ENCODE measurements at regions not wholly inside any gene's neighbourhood (a gene's known extent, or its start where the extent isn't known, plus 50 kb on each side); places are given as distances from the start of the nearest gene placed in this dataset.

GRCh38 chr21:26273686-26274313 lies 103.2 kb upstream of the APP start:
- TF ChIP-seq, protein P1, sequence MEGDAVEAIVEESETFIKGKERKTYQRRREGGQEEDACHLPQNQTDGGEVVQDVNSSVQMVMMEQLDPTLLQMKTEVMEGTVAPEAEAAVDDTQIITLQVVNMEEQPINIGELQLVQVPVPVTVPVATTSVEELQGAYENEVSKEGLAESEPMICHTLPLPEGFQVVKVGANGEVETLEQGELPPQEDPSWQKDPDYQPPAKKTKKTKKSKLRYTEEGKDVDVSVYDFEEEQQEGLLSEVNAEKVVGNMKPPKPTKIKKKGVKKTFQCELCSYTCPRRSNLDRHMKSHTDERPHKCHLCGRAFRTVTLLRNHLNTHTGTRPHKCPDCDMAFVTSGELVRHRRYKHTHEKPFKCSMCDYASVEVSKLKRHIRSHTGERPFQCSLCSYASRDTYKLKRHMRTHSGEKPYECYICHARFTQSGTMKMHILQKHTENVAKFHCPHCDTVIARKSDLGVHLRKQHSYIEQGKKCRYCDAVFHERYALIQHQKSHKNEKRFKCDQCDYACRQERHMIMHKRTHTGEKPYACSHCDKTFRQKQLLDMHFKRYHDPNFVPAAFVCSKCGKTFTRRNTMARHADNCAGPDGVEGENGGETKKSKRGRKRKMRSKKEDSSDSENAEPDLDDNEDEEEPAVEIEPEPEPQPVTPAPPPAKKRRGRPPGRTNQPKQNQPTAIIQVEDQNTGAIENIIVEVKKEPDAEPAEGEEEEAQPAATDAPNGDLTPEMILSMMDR (IDR thresholded peaks at IDR 0.05; ENCODE audit: borderline replicate concordance, extremely low read depth, insufficient read depth), result no peak
- no peak for FAIRE-seq
- intact Hi-C loops (cut with DNase I), result no loop called here

DNA sequence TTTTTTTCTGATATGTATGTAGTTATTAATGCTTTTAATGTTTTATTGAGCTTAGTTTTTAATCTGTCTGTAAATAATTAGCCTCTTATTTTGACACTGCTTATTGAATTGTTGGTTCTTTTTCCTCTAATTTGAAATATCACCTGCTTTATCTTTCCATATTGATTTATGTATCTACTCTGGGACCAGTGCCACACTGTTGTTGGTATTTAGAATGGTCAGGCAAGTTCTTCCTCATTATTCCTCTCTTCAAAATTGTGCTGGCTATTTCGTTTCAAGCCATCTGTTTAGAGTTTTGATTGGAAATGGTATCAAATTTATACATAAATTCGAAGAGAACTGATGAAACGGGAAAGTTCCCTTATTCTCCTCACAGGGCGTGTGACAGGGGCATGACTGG lies 96.8 kb upstream of the APP start:
- TF ChIP-seq, protein P1 (IDR thresholded peaks at IDR 0.05; ENCODE audit: borderline replicate concordance, extremely low read depth, insufficient read depth), result no peak
- H3K4me1 ChIP-seq (ENCODE audit: control insufficient read depth in 2 of 3, insufficient read depth in 2 of 3, low read depth in 1 of 3, low read length in 3 of 3), result no peaks in the 10 kb centered on the region
- no peak overlapping the region for H3K27ac ChIP-seq (ENCODE audit: low read depth in 2 of 2, low read length in 2 of 2)
- no peaks in the 10 kb centered on the region for H3K36me3 ChIP-seq (ENCODE audit: control insufficient read depth in 2 of 3, insufficient read depth in 3 of 3, low read length in 3 of 3)
- H3K9me3 ChIP-seq (ENCODE audit: control insufficient read depth in 2 of 3, insufficient read depth in 1 of 3, low read length in 3 of 3), result peaks cover 0 to 5% (median 0%) of the 10 kb centered on the region in 3 donors
- DNase-seq, result no peak
- no peak overlapping the region for H3K9ac ChIP-seq (ENCODE audit: low read length in 3 of 3)
- intact Hi-C loops (cut with DNase I), result no loop called here
- H3K4me3 ChIP-seq (ENCODE audit: low read length in 3 of 3), result no peak overlapping the region
- H3K27me3 ChIP-seq (ENCODE audit: control insufficient read depth, insufficient read depth, low read length), result no peaks in the 10 kb centered on the region
- FAIRE-seq, result no peak

More at GRCh38 chr21:26273686-26274313, 103.2 kb upstream of the APP start:
- Histone ChIP-seq H3K27me3 (ENCODE audit: control insufficient read depth, insufficient read depth, low read length) (no peaks in the 10 kb centered on the region), H3K27ac (ENCODE audit: low read depth in 2 of 2, low read length in 2 of 2) (no peak overlapping the region), H3K4me3 (ENCODE audit: low read length in 3 of 3) (no peak overlapping the region), H3K9ac (ENCODE audit: low read length in 3 of 3) (no peak overlapping the region), H3K4me1 (ENCODE audit: control insufficient read depth in 2 of 3, insufficient read depth in 2 of 3, low read depth in 1 of 3, low read length in 3 of 3) (no peaks in the 10 kb centered on the region), H3K9me3 (ENCODE audit: control insufficient read depth in 2 of 3, insufficient read depth in 1 of 3, low read length in 3 of 3) (peaks cover 0 to 33% (median 9%) of the 10 kb centered on the region in 3 donors), H3K36me3 (ENCODE audit: control insufficient read depth in 2 of 3, insufficient read depth in 3 of 3, low read length in 3 of 3) (no peaks in the 10 kb centered on the region)
- DNase-seq, result no peak

DNA sequence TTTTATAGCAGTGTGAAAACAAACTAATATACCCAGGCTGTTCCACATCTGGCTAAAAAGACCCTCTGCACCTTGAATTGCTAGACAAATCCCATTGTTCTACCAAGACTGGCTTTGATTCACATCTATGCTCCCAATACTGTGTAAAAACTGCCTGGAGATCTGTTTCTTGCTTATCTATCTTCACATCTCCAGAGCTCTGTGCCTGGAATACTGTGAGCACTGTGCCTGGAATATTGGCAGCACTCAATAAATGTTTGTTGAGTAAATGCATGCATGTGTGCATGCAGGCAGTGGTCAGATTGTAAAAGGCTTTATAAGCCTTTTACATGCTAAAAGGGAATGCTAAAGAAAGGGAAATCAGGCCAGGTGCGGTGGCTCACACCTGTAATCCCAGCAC lies 75.5 kb upstream of the APP start:
- intact Hi-C loops (cut with DNase I), result no loop called here
- Histone ChIP-seq H3K9ac (ENCODE audit: low read length in 3 of 3) (no peak overlapping the region), H3K4me1 (ENCODE audit: control insufficient read depth in 2 of 3, insufficient read depth in 2 of 3, low read depth in 1 of 3, low read length in 3 of 3) (no peaks in the 10 kb centered on the region), H3K27me3 (ENCODE audit: control insufficient read depth, insufficient read depth, low read length) (no peaks in the 10 kb centered on the region), H3K27ac (ENCODE audit: low read depth in 2 of 2, low read length in 2 of 2) (no peak overlapping the region), H3K9me3 (ENCODE audit: control insufficient read depth in 2 of 3, insufficient read depth in 1 of 3, low read length in 3 of 3) (no peaks in the 10 kb centered on the region), H3K4me3 (ENCODE audit: low read length in 3 of 3) (no peak overlapping the region), H3K36me3 (ENCODE audit: control insufficient read depth in 2 of 3, insufficient read depth in 3 of 3, low read length in 3 of 3) (no peaks in the 10 kb centered on the region)
- TF ChIP-seq, protein P1 (IDR thresholded peaks at IDR 0.05; ENCODE audit: borderline replicate concordance, extremely low read depth, insufficient read depth), result no peak
- DNase-seq (no peak), FAIRE-seq (no peak)

DNA sequence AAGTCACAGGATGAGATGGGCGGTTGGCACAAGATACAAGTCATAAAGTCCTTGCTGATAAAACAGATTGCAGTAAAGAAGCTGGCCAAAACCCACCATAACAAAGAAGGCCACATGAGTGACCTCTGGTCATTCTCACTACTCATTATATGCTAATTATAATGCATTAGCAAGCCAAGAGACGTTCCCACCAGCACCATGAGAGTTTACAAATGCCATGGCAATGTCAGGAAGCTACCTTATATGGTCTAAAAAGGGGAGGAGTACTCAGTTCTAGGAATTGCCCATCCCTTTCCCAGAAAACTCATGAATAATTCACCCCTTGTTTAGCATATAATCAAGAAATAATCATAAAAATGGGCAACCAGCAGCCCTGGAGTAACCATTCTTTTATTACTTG lies 74.9 kb upstream of the APP start:
- TF ChIP-seq, protein P1 (IDR thresholded peaks at IDR 0.05; ENCODE audit: borderline replicate concordance, extremely low read depth, insufficient read depth), result no peak

More for the DNA sequence above, 74.9 kb upstream of the APP start:
- H3K36me3 ChIP-seq (ENCODE audit: control insufficient read depth in 2 of 3, insufficient read depth in 3 of 3, low read length in 3 of 3), result no peaks in the 10 kb centered on the region
- no peak for DNase-seq
- no peaks in the 10 kb centered on the region for H3K27me3 ChIP-seq (ENCODE audit: control insufficient read depth, insufficient read depth, low read length)
- intact Hi-C loops (cut with DNase I), result no loop called here
- H3K27ac ChIP-seq (ENCODE audit: low read depth in 2 of 2, low read length in 2 of 2), result no peak overlapping the region
- no peak overlapping the region for H3K9ac ChIP-seq (ENCODE audit: low read length in 3 of 3)
- no peaks in the 10 kb centered on the region for H3K4me1 ChIP-seq (ENCODE audit: control insufficient read depth in 2 of 3, insufficient read depth in 2 of 3, low read depth in 1 of 3, low read length in 3 of 3)
- no peak overlapping the region for H3K4me3 ChIP-seq (ENCODE audit: low read length in 3 of 3)
- H3K9me3 ChIP-seq (ENCODE audit: control insufficient read depth in 2 of 3, insufficient read depth in 1 of 3, low read length in 3 of 3), result no peaks in the 10 kb centered on the region
- no peak for FAIRE-seq

Measured in kidney (tissue), 13 donors.